ENCODE measurements at regions not wholly inside any gene's neighbourhood (a gene's known extent, or its start where the extent isn't known, plus 50 kb on each side); places are given as distances from the start of the nearest gene placed in this dataset.

GRCh38 chr5:85476617-85477016 lies 1091.9 kb upstream of the EDIL3 start:
- DNase-seq (no peak), ATAC-seq (no peak)
- Mint-ChIP-seq H3K36me3 (ENCODE audit: insufficient read depth) (no peaks in the 10 kb centered on the region), H3K27me3 (ENCODE audit: low read depth) (no peaks in the 10 kb centered on the region), H3K4me1 (ENCODE audit: low read depth) (no peaks in the 10 kb centered on the region), H3K9me3 (peaks cover 13% of the 10 kb centered on the region), H3K4me3 (no peak overlapping the region)

GRCh38 chr5:85479849-85480248 lies 1095.2 kb upstream of the EDIL3 start:
- Mint-ChIP-seq H3K4me3 (no peak overlapping the region), H3K36me3 (ENCODE audit: insufficient read depth) (no peaks in the 10 kb centered on the region), H3K4me1 (ENCODE audit: low read depth) (no peaks in the 10 kb centered on the region), H3K9me3 (peaks cover 8% of the 10 kb centered on the region), H3K27me3 (ENCODE audit: low read depth) (no peaks in the 10 kb centered on the region)
- DNase-seq (no peak), ATAC-seq (no peak)

GRCh38 chr5:85484982-85485574 lies 1100.4 kb upstream of the EDIL3 start:
- DNase-seq (no peak), ATAC-seq (no peak)
- H3K9me3 Mint-ChIP-seq = peaks cover 13% of the 10 kb centered on the region
- H3K4me3 Mint-ChIP-seq = no peak overlapping the region
- H3K4me1 Mint-ChIP-seq (ENCODE audit: low read depth) = no peaks in the 10 kb centered on the region
- no peaks in the 10 kb centered on the region for H3K27me3 Mint-ChIP-seq (ENCODE audit: low read depth)
- no peaks in the 10 kb centered on the region for H3K36me3 Mint-ChIP-seq (ENCODE audit: insufficient read depth)

GRCh38 chr5:85488295-85488694 lies 1103.6 kb upstream of the EDIL3 start:
- H3K27me3 Mint-ChIP-seq (ENCODE audit: low read depth) = no peaks in the 10 kb centered on the region
- H3K36me3 Mint-ChIP-seq (ENCODE audit: insufficient read depth) = no peaks in the 10 kb centered on the region
- H3K9me3 Mint-ChIP-seq = peaks cover 21% of the 10 kb centered on the region
- H3K4me3 Mint-ChIP-seq = no peak overlapping the region
- ATAC-seq = no peak
- no peaks in the 10 kb centered on the region for H3K4me1 Mint-ChIP-seq (ENCODE audit: low read depth)
- no peak for DNase-seq

GRCh38 chr5:85500869-85501268 lies 1116.2 kb upstream of the EDIL3 start:
- no peak for DNase-seq
- no peaks in the 10 kb centered on the region for H3K4me1 Mint-ChIP-seq (ENCODE audit: low read depth)
- no peaks in the 10 kb centered on the region for H3K9me3 Mint-ChIP-seq
- no peaks in the 10 kb centered on the region for H3K36me3 Mint-ChIP-seq (ENCODE audit: insufficient read depth)
- no peak overlapping the region for H3K4me3 Mint-ChIP-seq
- H3K27me3 Mint-ChIP-seq (ENCODE audit: low read depth) = no peaks in the 10 kb centered on the region
- no peak for ATAC-seq

GRCh38 chr5:85512896-85513295 lies 1104.8 kb upstream of the COX7C start:
- H3K27me3 Mint-ChIP-seq (ENCODE audit: low read depth) = no peaks in the 10 kb centered on the region
- H3K36me3 Mint-ChIP-seq (ENCODE audit: insufficient read depth) = no peaks in the 10 kb centered on the region
- no peaks in the 10 kb centered on the region for H3K4me1 Mint-ChIP-seq (ENCODE audit: low read depth)
- H3K9me3 Mint-ChIP-seq = peaks cover 12% of the 10 kb centered on the region
- no peak overlapping the region for H3K4me3 Mint-ChIP-seq
- ATAC-seq (no peak), DNase-seq (no peak)

- no peaks in the 10 kb centered on the region for H3K27me3 Mint-ChIP-seq (ENCODE audit: low read depth)
- H3K36me3 Mint-ChIP-seq (ENCODE audit: insufficient read depth) = no peaks in the 10 kb centered on the region
- H3K9me3 Mint-ChIP-seq = peaks cover 5% of the 10 kb centered on the region
- no peak overlapping the region for H3K4me3 Mint-ChIP-seq
- no peaks in the 10 kb centered on the region for H3K4me1 Mint-ChIP-seq (ENCODE audit: low read depth)
- ATAC-seq (no peak), DNase-seq (no peak)
These were observed 1102.2 kb upstream of the COX7C start for GRCh38 chr5:85515588-85515987.

- Mint-ChIP-seq H3K4me3 (no peak overlapping the region), H3K27me3 (ENCODE audit: low read depth) (no peaks in the 10 kb centered on the region), H3K4me1 (ENCODE audit: low read depth) (no peaks in the 10 kb centered on the region), H3K9me3 (no peaks in the 10 kb centered on the region), H3K36me3 (ENCODE audit: insufficient read depth) (no peaks in the 10 kb centered on the region)
- ATAC-seq (no peak), DNase-seq (no peak)
These were observed 1100.4 kb upstream of the COX7C start for GRCh38 chr5:85517386-85517785.

GRCh38 chr5:85533341-85534047 lies 1084.2 kb upstream of the COX7C start:
- no peaks in the 10 kb centered on the region for H3K36me3 Mint-ChIP-seq (ENCODE audit: insufficient read depth)
- H3K27me3 Mint-ChIP-seq (ENCODE audit: low read depth) = no peaks in the 10 kb centered on the region
- H3K4me1 Mint-ChIP-seq (ENCODE audit: low read depth) = no peaks in the 10 kb centered on the region
- DNase-seq = no peak
- peaks cover 4% of the 10 kb centered on the region for H3K9me3 Mint-ChIP-seq
- H3K4me3 Mint-ChIP-seq = no peak overlapping the region
- no peak for ATAC-seq

GRCh38 chr5:85538362-85538761 lies 1079.4 kb upstream of the COX7C start:
- no peaks in the 10 kb centered on the region for H3K4me1 Mint-ChIP-seq (ENCODE audit: low read depth)
- ATAC-seq (no peak), DNase-seq (no peak)
- no peaks in the 10 kb centered on the region for H3K27me3 Mint-ChIP-seq (ENCODE audit: low read depth)
- no peaks in the 10 kb centered on the region for H3K36me3 Mint-ChIP-seq (ENCODE audit: insufficient read depth)
- no peaks in the 10 kb centered on the region for H3K9me3 Mint-ChIP-seq
- no peak overlapping the region for H3K4me3 Mint-ChIP-seq

- H3K4me1 Mint-ChIP-seq (ENCODE audit: low read depth) = no peaks in the 10 kb centered on the region
- no peak for DNase-seq
- H3K4me3 Mint-ChIP-seq = no peak overlapping the region
- H3K27me3 Mint-ChIP-seq (ENCODE audit: low read depth) = no peaks in the 10 kb centered on the region
- H3K9me3 Mint-ChIP-seq = peaks cover 11% of the 10 kb centered on the region
- no peaks in the 10 kb centered on the region for H3K36me3 Mint-ChIP-seq (ENCODE audit: insufficient read depth)
- ATAC-seq = no peak
These were observed 1072.6 kb upstream of the COX7C start for GRCh38 chr5:85545129-85545528.

- Mint-ChIP-seq H3K36me3 (ENCODE audit: insufficient read depth) (no peaks in the 10 kb centered on the region), H3K4me1 (ENCODE audit: low read depth) (no peaks in the 10 kb centered on the region), H3K27me3 (ENCODE audit: low read depth) (no peaks in the 10 kb centered on the region), H3K4me3 (no peak overlapping the region), H3K9me3 (peaks cover 14% of the 10 kb centered on the region)
- ATAC-seq (no peak), DNase-seq (no peak)
These were observed 1068.5 kb upstream of the COX7C start for GRCh38 chr5:85549229-85549628.

GRCh38 chr5:85549836-85550599 lies 1067.7 kb upstream of the COX7C start:
- no peaks in the 10 kb centered on the region for H3K27me3 Mint-ChIP-seq (ENCODE audit: low read depth)
- no peak for ATAC-seq
- no peak overlapping the region for H3K4me3 Mint-ChIP-seq
- no peaks in the 10 kb centered on the region for H3K36me3 Mint-ChIP-seq (ENCODE audit: insufficient read depth)
- no peaks in the 10 kb centered on the region for H3K4me1 Mint-ChIP-seq (ENCODE audit: low read depth)
- DNase-seq = no peak
- peaks cover 18% of the 10 kb centered on the region for H3K9me3 Mint-ChIP-seq

- DNase-seq (no peak), ATAC-seq (no peak)
- H3K4me1 Mint-ChIP-seq (ENCODE audit: low read depth) = no peaks in the 10 kb centered on the region
- H3K27me3 Mint-ChIP-seq (ENCODE audit: low read depth) = no peaks in the 10 kb centered on the region
- no peak overlapping the region for H3K4me3 Mint-ChIP-seq
- H3K36me3 Mint-ChIP-seq (ENCODE audit: insufficient read depth) = no peaks in the 10 kb centered on the region
- H3K9me3 Mint-ChIP-seq = peaks cover 29% of the 10 kb centered on the region
These were observed 1061.3 kb upstream of the COX7C start for GRCh38 chr5:85556464-85556863.

- no peak for ATAC-seq
These were observed 1041.1 kb upstream of the COX7C start for GRCh38 chr5:85576666-85577065.

More at GRCh38 chr5:85576666-85577065, 1041.1 kb upstream of the COX7C start:
- DNase-seq = no peak
- H3K36me3 Mint-ChIP-seq (ENCODE audit: insufficient read depth) = no peaks in the 10 kb centered on the region
- no peaks in the 10 kb centered on the region for H3K4me1 Mint-ChIP-seq (ENCODE audit: low read depth)
- no peaks in the 10 kb centered on the region for H3K9me3 Mint-ChIP-seq
- H3K27me3 Mint-ChIP-seq (ENCODE audit: low read depth) = no peaks in the 10 kb centered on the region
- H3K4me3 Mint-ChIP-seq = no peak overlapping the region

Measured in activated T-cell treated with anti-CD3 and anti-CD28 coated beads, Interleukin-2, amount 50 U/mL, for 4 hours (primary cell).